GM18520 (cell line): ENCODE measurements at regions not wholly inside any gene's neighbourhood (a gene's known extent, or its start where the extent isn't known, plus 50 kb on each side); places are given as distances from the start of the nearest gene placed in this dataset.
"Not testable (repeated sequence)": the region's sequence is repeated elsewhere in the genome, so short reads cannot be mapped to it uniquely, and the experiment has no call there.

ENCODE experiments used
- ATAC-seq: cut with Tn5 transposase; IDR thresholded peaks from one replicate; pipeline ENCODE4 v1.9.1; 2021; ENCODE audit not compliant: unreplicated experiment

DNA sequence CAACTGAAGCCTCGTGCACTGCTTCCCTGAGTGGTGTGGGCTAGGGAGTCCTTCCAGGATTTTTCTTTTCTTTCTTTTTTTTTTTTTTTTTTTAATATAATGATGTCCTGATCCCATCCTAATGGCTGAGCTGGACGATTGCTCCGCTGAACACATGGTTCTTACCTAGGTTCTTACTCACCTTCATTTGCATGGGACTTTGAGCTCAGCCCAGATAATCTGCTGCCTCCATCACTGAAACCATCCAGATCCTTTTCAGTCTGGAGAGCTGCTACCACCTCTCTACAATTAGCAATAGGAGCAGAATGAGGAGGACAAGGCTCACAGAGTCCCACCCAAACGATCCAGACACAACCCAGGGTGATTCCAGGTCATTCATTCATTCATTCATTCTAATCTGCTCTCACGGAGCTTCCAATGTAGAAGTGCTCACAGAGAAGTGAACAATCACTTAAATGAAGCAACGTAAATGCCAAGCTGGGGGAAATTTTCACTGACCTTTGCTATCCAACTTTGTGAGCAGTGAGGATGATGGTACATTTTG lies 246.3 kb upstream of the RREB1 start:
- no peak for ATAC-seq

DNA sequence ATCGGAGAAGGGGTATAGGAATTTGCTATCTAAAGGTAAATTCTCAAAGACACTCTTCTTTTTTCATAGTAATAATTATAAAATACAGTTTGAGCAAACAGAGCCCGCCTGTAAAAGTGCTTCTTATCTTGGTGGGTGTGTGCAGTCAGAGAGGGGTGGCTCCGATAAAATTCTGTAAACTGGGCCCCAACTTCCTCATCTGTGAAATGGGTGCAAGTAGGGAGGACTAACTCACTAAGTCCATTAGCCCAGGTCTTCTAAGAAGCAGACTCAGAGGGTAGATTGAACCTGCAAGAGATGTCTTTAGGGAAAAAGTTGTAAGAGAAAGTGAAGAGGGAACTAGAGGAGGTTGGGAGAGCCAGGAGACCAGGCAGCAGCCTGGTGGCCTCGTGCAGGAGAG lies 245.8 kb upstream of the RREB1 start:
- ATAC-seq = no peak

DNA sequence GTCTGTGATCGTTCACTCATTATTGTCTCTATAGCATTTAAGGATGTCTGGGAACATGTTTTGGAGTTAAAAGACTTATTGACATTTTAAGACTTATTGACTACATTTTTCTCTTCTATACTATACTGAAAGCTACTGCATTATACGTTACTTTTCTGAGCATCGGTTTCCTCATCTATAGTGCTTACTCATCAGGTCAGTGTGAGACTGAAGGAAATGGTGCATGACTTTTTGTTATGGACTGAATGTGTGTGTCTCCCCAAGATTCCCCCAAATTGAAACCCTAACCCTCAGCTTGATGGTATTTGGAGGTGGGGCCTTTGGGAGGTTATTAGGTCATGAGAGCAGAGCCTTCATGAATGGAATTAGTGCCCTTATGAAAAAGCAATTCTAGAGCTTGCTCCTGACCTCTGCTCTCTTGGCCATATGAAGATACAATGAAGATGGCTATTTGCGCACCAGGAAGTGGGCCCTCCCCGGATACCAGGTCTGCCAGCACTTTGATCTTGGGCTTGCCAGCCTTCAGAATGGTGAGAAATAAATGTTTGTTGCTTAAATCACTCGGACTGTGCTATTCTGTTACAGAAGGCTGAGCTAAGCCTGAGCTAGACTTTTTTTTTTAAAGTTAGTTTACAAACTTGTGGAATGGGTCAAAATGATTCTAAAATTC lies 243.7 kb upstream of the RREB1 start:
- ATAC-seq = no peak

DNA sequence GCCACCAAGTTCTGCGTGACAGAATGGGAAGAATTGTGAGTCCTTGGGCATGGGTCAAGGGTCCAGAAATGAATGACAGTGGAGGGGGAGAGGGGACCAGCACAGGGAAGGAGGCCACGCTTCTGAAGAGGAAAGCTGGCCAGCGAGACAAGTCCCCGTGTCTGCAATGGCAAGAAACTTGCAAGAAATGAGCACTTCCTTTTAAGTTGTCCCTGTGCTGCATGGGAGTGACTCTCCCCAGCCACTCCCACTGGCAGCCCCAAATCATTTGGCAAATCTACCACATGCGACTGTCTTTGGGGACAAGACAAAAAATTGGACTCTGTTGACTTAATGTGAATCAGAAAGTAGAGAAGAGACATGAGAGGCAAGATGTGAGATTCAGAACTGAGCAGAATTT lies 242.2 kb upstream of the RREB1 start:
- no peak for ATAC-seq

DNA sequence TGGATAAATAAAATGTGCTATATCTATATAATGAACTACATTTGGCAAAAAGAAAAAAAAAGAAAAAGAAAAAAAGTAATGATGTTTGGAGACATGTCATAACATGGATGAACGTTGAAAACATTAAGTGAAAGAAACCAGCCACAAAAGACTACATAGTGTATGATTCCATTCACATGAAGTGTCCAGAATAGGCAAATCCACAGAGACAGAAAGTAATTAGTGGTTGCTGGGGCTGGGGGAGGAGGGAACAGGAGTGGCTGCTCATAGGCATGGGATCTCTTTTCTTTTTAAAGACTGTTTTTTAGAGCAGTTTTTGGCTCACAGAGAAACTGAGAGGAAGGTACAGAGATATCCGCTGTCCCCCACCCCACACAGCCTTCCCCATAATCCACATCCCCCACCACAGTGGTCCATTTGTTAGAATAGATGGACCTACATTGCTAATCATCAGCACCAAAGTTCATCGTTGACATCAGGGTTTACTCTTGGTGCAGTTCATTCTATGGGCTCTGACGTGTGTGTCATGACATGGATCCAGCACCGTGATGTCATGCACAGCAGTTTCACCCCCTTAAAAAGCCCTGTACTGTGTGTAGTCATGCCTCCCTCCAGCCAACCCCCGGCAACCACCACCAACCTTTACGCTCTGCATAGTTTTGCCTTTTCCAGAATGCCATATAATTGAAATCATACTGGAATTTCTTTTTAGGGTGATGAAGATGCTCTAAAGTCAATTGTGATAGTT lies 240.9 kb upstream of the RREB1 start:
- no peak for ATAC-seq

DNA sequence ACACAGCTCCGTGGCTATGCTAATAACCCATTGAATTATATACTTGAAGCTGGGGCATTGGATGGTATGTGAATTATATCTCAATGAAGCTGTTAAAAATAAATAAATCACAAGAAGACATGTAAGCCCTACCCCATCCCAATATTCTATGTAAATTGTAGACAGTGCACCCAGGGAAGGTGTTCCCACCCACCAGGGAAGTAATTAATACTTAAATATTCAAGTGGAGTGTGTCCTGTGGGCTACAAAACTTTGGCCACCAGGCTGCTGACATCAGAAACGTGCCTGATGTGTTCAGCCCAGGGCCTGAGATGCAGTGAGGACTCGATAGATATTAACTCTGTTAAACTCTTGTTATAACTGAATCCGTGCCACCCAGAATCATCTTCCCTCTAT lies 240.4 kb upstream of the RREB1 start:
- ATAC-seq = no peak

DNA sequence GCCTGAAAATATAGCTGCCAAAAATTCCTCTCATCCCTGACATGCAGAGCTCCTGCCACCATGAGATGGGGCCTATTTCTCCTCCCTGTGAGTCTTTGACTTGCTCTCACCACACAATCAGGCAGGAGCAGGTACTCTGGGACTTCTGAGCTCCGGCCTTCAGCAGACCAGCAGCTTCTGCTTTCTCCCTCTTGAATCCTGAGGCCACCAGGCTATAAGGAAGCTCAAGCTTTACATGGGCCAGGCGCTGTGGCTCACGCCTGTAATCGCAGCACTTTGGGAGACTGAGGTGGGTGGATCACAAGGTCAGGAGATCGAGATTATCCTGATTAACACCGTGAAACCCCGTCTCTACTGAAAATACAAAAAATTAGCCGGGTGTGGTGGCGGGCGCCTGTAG lies 238.7 kb upstream of the RREB1 start:
- no peak for ATAC-seq

DNA sequence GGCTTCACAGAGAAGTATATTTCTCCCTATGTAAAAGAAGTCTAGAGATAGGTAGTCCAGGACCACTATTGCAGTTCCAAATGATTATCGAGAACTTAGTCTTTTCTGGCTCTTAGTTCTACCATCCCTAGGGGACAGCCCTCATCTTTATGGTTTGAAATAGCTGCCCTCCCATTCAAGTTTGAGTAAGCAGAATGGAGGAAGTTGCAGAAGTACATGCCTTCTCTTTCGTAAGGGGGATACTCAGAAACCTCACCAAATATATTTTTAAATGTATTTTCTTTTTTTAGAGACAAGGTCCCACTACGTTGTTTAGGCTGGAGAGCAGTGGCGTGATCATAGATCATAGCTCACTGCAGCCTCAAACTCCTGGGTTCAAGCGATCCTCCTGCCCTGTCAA lies 236.8 kb upstream of the RREB1 start:
- no peak for ATAC-seq

DNA sequence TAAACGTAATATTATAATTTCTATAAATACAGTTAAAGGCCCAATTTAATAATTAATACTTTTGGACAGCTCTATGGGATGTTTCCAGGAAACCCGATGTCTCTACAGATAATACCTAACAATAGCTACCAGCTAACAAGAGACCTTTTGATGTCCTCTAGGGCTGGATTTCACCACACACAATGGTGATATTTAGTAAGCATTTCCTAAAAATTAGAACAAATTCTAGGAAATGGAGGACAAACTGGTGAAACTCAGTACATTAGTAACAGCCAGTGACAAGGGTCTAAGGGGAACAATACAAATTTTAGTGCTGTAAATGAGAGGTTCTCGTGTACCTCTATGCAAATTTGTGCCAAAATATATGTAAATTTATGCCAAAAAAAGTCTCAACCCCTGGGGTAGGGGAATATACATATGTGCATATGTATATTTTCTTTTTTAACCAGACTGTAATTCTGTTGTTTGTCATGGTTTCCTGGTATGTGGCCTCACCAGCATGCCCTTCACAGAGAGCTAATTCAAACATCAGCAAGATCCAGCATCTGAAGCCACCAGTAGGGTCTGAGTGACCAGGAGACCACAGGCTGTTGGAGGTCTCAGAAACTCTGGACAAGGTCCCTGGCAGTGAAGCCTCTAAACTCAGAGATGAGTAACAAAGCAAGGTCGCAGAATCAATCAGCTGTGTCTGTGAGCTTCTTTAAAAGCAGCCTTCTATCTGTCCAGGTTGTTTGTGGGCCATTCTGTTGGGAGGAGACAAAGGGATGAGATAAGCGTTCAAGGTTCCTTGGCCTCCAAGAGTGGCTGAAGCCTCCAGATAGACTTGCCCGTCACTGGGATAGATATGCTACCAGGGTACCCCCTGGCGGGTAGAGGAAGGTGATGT lies 235.1 kb upstream of the RREB1 start:
- ATAC-seq = no peak

DNA sequence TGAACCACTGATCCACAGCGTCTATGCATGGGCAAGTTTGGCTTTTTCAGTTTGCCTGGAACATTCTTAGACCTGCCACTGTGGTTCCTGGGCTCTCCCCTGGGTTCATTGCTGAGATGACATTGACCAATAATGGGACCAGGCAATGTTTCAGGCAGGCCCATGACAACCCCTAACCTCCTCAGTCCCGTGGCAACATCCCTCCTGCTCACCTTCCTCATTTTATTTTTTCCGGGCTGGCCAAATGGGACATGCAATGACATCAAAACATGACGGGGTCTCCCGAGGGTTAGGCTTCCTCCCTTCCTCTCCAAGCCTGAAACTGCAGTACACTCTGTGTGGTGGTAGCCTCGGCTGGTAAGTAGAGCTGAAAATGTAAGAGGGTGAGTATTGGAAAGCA lies 234.0 kb upstream of the RREB1 start:
- ATAC-seq = no peak

DNA sequence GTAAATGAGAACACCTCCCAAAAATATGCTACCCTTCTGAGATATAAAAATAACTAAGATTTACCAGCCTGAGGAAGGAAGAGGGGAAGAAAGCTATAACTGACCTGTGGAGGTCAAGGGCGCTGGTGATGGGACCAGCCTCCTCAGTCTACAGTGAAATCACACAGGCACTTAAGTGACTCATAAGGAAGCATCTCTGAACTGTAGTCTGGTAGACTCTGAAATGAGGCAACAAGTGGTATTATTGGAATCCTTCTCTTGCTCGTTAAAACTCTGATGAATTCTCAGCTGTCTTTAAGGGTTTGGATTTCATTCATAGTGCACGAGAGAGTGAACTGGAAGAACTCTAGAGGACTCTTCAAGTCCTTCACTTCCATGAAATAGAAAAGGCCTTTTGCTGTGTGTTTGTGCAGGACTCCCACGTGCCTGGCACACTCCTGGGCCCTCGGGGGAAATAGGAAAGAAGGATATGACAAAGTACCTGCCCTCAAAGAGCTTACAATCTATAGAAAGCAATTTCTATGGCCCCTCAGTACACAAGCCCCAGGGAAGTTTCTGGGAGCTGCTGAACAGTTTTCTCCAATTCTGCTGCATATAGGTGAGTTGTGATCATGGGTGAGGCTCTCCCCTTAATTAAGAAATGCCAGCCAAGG lies 231.8 kb upstream of the RREB1 start:
- ATAC-seq = no peak

DNA sequence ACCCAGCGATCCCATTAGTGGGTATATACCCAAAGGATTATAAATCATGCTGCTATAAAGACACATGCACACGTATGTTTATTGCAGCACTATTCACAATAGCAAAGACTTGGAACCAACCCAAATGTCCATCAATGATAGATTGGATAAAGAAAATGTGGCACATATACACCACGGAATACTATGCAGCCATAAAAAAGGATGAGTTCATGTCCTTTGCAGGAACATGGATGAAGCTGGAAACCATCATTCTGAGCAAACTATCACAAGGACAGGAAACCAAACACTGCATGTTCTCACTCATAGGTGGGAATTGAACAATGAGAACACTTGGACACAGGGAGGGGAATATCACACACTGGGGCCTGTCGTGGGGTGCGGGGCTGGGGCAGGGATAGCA lies 230.0 kb upstream of the RREB1 start:
- ATAC-seq = not testable (repeated sequence)

DNA sequence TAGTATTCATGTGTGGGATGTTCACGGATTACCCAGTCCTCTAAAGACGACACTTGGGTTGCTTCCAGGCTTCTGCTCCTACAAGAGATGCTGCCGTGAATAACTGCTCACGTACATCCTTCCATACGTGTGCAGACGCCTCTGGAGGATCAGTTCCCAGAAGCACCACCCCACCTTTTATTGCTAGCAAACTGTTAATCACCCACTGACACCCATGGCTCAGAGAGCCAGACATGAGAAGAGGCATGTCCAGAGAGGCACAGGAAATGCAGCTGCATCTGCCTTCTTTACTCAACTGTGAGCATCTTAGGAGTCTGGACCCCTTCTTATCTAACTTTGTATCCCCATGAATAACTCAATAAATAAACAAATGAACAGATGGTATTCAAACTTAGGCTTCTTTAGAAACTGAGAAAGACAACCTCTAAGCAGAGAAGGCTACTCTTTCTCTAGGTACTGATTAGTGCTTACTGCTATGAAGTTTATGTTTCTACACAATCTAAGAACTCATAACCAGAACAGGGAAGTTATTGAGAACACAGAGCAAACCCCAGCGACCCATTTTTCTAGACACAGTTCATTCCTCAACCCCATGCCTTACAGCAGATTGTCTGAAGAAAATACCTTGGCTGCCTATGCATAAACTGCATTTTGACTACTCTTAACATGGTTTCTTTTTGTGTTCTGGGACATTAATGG lies 228.7 kb upstream of the RREB1 start:
- ATAC-seq = no peak

DNA sequence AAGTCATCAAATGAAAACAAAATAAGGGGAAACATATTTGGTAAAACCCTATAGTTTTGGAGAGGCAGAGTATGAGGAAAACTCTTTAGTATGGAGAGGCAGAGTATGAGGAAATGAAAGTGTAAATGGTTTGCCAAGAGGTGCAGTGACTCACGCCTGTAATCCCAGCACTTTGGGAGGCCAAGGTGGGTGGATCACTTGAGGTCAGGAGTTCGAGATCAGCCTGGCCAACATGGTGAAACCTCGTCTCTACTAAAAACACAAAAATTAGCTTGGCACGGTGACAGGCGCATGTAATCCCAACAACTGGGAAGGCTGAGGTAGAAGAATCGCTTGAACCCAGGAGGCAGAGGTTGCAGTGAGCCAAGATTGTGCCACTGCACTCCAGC lies 228.2 kb upstream of the RREB1 start:
- not testable (repeated sequence) for ATAC-seq

DNA sequence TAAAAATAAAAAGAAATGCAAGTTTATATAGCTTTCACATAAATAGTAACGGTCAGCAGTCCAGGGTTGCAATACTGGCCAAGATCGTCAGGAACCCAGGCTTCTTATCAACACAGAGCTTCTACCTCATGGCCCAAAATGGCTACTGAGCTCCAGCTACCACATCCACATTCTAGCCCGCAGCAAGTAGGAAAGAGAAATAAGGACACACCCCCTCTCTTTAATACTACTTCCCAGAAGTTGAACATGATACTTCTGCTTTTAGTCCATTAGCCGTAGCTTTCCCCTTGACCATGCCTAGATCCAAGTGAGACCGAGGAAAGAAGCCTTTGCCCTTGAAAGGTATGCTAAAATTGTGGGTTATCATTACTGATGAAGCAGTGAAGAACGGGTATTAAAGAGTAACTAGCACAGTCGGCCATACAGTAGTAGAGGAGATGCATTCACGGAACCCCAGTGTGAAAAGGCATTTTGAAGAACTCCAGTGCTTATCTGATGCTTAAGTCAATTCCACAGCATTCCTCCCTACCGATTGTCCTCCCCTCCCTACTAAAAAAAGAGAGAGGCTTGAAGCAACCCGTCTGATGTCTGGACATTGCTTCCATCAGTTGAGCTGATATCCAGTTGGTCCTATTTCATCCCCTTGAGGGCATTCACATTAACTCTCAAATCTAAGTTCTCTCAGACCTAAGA lies 226.9 kb upstream of the RREB1 start:
- no peak for ATAC-seq

DNA sequence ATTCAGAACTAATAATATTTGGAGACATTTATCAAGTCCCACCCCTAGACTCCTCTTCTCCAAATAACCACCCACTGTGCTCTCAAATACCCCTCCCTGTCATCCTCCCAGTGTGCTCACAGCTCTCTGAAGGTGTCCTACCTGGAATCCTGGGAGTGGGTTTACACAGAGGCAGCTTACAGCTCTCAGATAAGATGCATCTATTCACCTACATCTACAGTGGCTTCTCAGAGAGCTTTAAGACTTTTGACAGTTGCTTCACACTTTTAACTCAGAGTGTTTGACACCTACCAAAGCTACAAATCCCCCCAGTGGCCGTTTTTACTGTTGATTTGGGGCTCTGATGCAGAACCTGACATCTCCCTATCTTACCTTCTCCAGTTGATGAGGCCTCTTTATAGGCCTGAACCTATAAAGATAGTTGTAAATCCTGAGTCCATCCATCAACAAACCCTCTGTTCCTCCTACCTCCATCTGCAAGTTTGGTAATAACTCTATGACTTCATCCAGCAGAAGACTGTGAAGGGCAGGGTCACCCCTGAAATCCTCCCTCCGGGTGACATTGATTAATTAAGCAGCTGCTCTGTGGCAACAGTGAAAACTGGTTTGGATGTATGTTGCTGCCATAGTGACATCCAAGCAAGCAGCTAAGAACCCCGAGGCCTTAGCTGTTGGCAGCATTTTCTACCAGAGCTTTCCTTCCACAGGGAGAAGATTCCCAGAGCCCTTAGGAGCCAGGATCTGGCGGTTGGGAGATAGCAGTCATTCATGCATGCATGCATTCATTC lies 226.1 kb upstream of the RREB1 start:
- ATAC-seq = no peak

DNA sequence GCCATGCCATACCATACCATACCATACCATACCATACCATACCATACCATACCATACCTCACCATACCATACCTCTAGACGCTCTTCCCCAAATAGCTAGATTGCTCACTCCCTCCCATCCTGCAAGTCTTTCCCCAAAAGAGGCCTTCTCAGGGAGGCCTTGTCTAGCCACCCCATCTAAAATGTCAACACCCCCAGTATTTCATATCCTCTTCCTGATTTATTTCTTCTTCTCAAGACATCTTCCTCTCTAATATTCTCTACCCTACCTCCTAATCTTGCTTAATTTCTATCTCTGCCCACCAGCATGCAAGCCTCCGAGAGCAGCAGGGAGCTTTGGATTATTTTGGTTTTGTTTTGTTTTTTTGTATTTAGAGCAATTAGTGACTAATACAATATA lies 225.2 kb upstream of the RREB1 start:
- ATAC-seq = no peak

DNA sequence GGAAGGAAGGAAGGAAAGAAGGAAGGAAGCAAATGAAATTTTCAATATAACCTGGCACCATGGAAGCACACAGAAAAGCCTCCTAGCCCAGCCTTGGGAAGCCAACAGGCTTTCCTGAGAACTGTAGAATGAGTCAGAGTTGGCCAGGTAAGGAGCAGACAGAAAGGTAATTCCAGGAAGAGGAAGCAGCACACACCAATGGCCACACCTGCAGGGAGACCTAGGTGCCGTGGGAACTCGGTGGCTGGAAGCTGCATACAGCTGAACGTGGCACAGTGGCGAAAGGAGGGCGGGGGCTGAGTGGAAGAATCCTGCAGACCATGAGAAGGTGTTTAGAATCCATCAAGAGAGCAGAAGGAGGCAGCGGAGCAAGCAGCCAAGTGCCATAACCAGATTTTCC lies 224.8 kb upstream of the RREB1 start:
- no peak for ATAC-seq

DNA sequence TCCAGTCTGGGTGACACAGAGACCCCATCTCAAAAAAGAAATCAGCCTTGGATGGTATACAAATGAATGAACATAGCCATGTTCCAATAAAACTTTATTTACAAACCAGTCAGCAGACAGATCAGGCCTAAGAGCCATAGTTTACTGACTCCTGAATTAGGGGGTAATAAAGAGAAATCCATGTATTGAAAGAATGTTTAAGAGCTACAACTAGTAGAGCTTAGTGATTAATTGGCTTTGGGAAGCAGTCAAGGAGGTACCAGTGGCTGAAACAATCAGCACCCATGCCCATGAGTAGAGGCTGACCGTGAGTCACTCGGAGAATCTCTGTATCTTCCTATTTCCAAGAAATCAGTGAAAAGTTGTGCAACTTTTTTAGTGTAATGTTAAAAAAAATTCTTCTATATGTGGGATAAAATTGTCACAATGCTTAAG lies 223.6 kb upstream of the RREB1 start:
- ATAC-seq = no peak
